Eye (tissue), 1 donor: ENCODE measurements at regions not wholly inside any gene's neighbourhood (a gene's known extent, or its start where the extent isn't known, plus 50 kb on each side); places are given as distances from the start of the nearest gene placed in this dataset.
"Not testable (repeated sequence)": the region's sequence is repeated elsewhere in the genome, so short reads cannot be mapped to it uniquely, and the experiment has no call there.

Experiments used
- DNase-seq: peaks from one replicate; pipeline ENCODE4 v3.0.0-alpha.2; 2015

DNA sequence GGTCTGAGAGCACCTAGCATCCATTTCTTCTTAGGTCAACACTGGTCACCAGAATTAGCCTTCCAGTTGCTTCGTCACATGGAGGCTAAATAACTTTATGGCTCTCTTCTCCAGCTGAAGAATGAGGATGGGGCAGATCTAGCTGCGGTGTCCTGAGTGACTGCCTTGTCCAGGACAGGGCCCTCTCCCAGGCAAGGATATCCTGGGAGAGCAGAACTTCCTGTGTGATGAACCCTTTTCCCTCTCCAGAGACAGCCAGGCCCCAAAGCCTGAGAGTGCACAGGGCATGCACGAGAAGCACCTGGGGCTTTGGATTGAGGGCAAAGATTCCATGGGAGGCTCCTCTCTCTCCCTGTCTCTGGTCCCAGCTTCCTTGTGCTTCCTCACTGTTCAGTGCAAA is 108.2 kb upstream of the MAMLD1 start:
- DNase-seq, result no peak

- DNase-seq, result no peak
These were observed 107.4 kb upstream of the MAMLD1 start for GRCh38 chrX:150255441-150256296.

- no peak for DNase-seq
These were observed 106.8 kb upstream of the MAMLD1 start for GRCh38 chrX:150256297-150256650.

DNA sequence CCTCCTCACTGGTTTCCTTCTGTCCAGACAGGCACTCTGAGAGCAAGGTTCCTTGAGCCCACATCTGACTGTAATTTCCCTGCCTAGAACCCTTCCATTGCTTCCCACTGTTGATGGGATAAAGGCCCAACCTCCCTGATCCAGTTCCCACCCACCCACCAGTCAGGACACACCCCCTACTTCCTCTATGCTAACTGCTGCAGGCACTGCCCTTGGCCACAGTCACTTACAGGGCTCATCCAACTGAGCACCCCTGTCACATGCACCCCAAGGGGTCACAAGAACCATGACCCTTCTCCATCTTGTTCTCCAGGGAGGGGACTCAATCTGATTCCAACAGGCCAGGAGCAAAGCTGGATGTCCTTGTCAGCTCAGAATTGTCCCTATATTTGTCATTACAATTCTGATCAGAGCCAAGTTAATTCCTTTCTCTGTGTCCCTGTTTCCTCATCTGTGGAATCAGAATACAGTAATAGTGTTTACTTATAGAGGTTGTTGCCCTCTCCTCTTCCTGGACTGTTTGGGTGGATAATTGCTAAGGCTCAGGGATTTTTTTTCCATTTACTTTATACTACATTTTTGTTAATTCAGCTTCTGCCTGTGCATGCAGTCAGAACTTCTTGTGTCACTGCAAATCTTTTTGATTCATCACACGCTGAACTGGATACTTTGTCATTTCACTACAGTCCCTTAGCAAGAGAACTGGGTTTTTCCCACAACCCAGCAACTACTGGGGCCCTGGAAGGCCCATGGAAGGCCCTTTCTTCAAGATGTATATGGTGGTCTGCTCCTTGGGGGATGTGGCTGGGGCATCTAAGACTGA is 105.6 kb upstream of the MAMLD1 start:
- DNase-seq, result no peak

DNA sequence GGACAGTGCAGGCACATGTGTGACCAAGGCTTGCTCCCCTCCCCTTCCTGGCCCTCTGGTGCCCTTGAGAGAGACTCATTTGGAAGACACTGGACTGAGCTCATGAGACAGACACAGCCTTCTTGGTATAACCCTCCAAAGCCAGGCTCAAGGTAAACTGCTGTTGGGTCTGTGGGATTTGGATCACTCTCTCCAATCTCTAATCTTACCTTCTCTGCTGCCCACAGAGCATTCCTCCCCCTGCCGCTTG is 105.0 kb upstream of the MAMLD1 start:
- no peak for DNase-seq

DNA sequence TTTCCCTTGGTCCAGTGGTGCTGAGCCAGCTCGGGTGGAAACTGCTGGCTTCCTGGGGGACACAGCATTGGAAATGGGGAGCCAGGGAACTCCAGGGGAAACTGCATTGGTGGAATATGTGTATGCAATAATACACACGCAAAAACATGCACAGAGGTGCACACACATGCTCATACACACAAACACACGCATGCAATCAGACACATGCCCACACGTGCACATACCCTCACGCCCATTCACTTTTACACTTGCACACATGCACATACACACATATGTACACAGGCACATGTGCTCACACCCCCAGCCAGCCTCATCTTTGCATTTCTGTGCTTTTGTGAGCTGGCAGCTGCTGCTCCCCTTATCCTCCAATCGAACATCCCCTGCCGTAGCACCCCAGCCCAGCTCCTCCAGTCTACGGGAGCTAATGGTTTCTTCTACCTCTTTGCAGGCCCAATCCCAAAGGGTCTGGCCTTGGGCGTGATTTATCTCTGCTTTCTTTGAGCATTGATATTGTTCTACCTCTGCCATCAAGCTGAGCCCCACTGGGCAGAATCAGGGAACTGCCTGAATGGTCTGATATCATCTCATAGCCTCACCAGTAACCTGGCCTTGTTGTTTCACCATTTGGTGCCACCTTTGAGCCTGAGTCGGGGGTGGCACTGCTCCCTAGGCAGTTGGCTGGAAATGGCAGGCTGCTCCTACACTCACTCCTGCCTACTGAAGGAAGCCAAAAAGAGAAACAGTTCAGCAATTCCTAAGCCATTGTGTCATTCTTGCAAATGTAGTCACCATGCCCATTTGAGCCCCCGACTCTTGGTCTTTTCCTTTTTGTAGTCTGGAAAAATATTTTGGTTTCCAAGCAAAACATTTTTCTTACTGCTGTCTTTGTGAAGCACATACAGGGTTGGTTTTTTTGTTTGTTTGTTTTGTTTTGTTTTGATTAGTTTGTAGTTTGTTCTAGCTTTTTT is 104.4 kb upstream of the MAMLD1 start:
- no peak for DNase-seq

GRCh38 chrX:150262456-150262855 is 100.7 kb upstream of the MAMLD1 start:
- DNase-seq, result no peak

- peak; percentile 6 for DNase-seq
These were observed 94.2 kb upstream of the MAMLD1 start for GRCh38 chrX:150268839-150269355.

- DNase-seq, result peak; percentile 77
These were observed 93.4 kb upstream of the MAMLD1 start for GRCh38 chrX:150269605-150270254.

DNA sequence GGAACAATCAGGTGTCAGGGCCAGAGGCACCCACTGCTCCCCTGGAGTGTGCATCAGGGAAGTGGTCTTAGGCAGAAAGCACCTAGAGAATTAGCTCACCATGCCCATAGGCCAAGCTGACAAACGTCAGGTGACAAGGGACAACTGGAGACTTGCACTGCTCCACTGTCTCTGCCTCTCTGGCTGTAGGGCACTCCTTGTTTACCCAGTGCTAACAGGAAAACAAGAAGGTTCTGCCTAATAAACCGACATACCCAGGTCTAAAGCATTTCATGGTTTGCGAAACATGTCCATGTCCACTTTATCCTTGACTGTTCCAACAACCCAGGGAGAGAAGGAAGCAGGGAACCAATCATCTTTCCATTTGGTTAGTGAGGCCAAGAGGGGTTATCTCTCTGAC is 92.5 kb upstream of the MAMLD1 start:
- DNase-seq, result no peak

GRCh38 chrX:150273575-150274294 is 89.4 kb upstream of the MAMLD1 start:
- DNase-seq, result not testable (repeated sequence)

GRCh38 chrX:150282953-150283352 is 80.2 kb upstream of the MAMLD1 start:
- no peak for DNase-seq

DNA sequence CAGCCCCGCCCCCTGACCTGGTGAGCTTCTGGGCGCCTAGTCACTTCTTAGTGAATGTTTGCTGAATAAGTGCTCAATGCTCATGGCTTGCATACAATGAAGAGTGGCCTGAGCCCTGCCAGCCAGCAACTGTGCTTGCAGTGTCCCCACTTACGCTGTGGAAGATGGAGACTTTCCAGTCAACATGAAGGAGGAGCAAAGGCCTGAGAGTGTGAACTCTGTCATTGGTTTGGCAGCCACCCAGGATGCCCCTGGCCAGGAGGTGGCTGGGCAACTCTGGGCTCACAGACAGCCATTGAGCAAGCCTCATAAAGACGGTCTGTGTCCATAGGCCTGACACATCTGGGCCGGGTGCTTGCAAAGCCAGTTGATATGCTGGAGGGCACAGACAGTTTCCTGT is 72.1 kb upstream of the MAMLD1 start:
- no peak for DNase-seq

DNA sequence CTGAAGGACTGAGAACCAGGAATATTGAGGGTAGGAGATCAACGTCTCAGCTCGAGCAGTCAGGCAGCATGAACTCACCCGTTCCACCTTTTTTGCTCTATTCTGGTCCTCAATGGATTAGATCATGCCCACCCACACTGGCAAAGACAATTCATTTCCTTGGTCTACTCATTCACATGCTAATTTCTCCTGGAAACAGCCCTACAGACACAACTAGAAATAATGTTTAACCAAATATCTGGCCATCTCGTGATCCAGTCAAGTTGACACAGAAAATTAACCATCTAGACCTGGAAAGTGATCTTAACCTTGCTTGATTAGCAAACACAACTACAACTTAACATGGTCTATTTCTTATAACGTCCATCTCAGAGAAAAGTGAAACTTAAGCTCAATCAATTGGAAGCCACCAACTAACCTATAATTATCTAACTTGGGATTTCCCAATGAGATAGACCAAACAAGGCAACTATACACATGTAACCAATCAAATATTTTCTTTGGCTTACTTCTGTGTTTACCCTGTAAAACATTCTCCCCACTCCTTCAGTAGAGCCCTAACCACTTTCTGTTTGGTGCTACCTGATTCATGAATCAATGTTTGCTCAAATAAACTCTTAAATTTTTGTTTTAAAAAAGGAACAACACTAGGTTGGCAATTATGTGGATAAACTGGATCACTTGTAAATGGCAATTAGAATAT is 69.7 kb upstream of the MAMLD1 start:
- DNase-seq, result no peak

DNA sequence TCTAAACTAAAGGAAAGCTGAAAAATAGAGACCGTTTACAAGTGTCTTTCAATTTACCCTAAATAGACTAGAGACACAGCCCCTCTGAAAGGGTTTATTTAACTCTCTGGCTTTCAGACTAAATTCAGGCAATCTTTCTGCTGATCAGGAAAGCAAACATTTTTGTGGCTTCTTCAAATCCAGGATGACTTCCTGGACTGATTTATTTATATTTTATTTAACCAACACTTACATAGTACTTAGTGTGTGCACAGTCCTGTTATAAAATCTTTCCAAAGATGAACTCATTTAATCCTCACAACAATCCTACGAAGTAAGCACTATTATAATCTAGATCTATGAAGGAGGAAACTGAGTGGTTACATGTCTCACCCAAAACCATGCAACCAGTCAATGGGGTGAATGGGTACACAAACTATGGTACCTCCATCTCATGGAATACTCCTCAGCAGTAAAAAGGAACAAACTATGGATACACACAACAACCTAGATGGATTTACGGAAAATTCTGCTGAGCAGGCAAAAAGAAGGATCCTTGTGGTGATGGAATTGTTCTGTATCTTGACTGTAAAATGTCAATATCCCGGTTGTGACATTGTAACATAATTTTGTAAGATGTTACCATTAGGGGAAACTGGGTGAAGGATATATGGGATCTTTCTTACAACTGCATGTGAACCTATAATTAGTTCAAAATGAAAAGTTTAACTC is 64.1 kb upstream of the MAMLD1 start:
- DNase-seq, result no peak

- no peak for DNase-seq
These were observed 63.5 kb upstream of the MAMLD1 start for GRCh38 chrX:150299579-150299978.

GRCh38 chrX:150303386-150304097 is 59.6 kb upstream of the MAMLD1 start:
- no peak for DNase-seq

- DNase-seq, result no peak
These were observed 57.1 kb upstream of the MAMLD1 start for GRCh38 chrX:150306002-150306401.

DNA sequence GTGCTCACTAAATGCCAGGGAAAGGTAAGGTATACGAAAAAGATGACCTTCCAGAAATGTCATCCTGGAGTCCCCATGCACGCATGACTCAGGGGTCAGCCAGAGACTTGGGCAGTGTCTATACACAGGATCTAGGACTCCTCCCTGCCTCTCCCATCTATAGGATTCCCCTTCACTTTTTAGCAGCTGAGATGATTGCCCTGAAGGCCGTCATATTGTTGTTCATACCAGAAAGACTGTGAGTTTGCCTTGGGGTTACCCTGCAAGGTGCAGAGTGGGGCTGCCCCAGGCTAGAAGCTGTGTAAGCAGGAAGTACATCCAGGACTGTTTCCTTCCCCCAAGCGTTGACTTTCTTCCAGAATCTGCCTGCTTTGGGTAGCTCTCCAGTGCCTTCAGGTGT is 55.1 kb upstream of the MAMLD1 start:
- no peak for DNase-seq
